GM18951 (cell line): ENCODE measurements at regions not wholly inside any gene's neighbourhood (a gene's known extent, or its start where the extent isn't known, plus 50 kb on each side); places are given as distances from the start of the nearest gene placed in this dataset.

ENCODE experiments used
- POLR2A ChIP-seq: IDR thresholded peaks from 4 replicates; pipeline ENCODE4 v1.6.1; 2011; ENCODE audit warnings: mild to moderate bottlenecking; ENCODE audit not compliant: insufficient read length, insufficient read depth; ENCODE audit errors: extremely low read depth
- in situ Hi-C: fragments of 300-500 bp; cut with MboI; formaldehyde crosslinking; loops from one replicate; pipeline ENCODE4 v1.12.0; 2022; ENCODE audit warnings: low sequenced_read_pairs, mixed read lengths, inconsistent platforms; ENCODE audit not compliant: unreplicated experiment

DNA sequence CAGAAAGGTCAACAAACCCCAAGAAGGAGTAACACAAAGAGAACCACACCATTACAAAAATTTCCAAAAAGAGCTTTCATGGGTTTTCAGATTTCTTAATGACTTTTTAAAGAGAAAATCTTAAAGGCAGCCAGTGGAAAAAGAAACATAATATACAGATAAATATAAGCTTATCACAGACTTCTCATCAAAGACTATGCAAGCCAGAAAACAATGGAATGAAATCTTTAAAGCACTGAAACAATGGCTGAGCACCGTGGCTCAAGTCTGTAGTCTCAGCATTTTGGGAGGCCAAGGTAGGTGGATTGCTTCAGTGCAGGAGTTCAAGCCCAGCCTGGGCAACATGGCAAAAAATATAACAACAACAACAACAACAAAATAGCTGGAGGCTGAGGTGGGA, 237.4 kb downstream of the CYP26B1 start:
- no peak for TF ChIP-seq POLR2A
- in situ Hi-C loops, result no loop called here

GRCh38 chr2:71908798-71909197, 238.9 kb downstream of the CYP26B1 start:
- in situ Hi-C loops, result no loop called here
- no peak for TF ChIP-seq POLR2A

DNA sequence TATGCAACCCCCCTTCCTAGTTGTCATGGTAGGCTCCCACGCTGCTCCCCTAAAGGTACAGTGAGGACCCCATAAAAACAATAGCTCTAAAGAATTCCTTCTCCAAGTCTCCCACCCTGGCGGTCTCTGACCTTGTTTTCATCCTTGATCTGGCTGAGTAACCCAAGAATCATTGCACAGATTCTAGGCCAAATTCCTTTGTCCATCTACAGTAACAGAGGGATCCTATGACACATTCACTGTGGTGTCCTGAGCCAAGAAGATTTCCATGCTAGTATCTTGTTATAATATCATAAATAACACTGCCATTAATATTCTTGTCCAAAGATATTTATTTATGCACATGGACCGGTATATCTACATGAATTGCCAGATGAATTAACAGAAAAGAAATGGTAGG, 240.2 kb downstream of the CYP26B1 start:
- no peak for TF ChIP-seq POLR2A
- in situ Hi-C loops, result no loop called here

DNA sequence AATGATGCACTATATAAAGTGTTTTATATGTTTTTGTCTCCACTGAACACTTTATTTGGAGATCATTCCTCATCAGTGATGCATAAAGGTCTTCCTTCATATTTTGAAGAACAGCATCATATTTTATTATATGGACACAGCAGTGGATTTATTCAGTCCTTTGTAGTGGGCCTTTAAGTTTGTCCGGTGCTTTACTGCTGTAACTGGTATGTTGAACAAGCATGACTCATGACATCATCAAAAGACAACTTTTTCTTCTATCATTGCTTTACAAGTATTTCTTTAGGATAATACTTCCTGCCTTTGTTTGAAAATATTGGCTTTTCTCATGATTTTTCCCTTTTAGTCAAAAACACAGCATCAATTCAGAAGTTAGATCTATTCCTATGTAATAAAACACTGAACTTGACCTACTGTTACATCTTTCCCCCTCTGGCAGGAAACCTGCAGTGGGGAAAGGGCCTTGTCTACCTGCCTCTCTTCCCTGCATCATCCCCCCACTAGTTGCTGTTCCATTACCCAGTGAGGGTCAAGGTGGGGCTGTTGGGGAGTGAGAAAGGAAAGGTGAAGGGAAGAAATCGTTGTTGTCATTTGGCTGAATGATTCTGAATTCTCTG, 241.2 kb downstream of the CYP26B1 start:
- in situ Hi-C loops, result no loop called here
- TF ChIP-seq POLR2A, result no peak

GRCh38 chr2:71905205-71905604, 242.5 kb downstream of the CYP26B1 start:
- in situ Hi-C loops, result no loop called here
- no peak for TF ChIP-seq POLR2A

GRCh38 chr2:71903841-71904240, 243.8 kb downstream of the CYP26B1 start:
- TF ChIP-seq POLR2A, result no peak
- in situ Hi-C loops, result no loop called here

DNA sequence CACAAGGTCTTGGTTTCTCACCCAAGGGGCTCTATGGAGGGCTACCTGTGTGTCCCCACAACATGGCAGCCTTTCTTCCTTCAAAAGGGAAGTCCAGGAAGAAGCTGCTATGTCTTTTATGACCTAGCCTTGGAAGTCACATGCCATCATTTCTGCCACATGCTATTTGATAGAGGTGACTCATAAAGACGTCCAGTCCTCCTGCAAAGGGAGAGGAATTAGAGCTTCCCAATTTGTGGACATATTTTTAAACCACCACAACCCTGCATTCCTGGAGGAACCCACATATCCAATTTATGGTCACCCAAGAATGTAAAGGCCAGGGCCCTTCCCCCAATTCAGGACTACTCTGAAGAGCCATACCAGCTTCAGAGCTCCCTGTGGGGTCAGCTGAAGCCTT, 246.2 kb downstream of the CYP26B1 start:
- TF ChIP-seq POLR2A, result no peak
- in situ Hi-C loops, result no loop called here

DNA sequence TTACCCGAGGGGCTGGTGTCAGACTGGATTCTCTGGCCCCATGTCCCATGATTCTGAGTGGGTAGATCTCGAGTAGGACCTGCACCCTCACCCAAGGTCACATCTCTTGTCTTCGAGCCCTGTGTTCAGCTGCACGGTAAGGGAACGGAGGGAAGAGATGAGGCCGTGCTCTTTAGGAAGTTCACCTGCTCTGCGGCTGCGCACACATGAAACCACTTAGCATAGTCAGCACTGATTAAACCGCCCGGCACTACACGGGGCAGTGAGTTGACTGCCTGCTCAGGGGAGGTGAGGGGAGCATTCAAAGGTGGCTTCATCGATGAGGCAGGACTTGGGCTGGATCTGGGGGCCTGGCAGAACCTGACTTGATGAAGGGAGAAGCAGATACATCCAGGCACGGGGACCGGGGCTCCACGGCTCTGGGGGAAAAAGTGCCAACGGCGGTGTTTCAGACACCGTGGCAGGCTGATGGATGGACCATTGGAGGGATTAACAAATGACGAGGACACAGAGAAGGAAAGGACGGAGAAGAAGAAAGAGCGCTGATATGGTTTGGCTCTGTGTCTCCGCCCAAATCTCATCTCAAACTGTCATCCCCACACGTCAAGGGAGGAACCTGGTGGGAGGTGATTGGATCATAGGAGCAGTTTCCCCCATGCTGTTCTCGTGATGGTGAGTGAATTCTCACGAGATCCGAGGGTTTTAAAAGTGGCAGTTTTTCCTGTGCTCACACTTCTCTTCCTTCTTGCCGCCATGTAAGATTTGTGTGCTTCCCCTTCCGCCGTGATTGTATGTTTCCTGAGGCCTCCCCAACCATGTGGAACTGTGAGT, 248.6 kb downstream of the CYP26B1 start:
- no peak for TF ChIP-seq POLR2A
- in situ Hi-C loops, result no loop called here

- in situ Hi-C loops, result no loop called here
- TF ChIP-seq POLR2A, result no peak
Observed at GRCh38 chr2:71898375-71898774, 249.3 kb downstream of the CYP26B1 start.

GRCh38 chr2:71897836-71898235, 249.8 kb downstream of the CYP26B1 start:
- TF ChIP-seq POLR2A, result no peak
- in situ Hi-C loops, result no loop called here

DNA sequence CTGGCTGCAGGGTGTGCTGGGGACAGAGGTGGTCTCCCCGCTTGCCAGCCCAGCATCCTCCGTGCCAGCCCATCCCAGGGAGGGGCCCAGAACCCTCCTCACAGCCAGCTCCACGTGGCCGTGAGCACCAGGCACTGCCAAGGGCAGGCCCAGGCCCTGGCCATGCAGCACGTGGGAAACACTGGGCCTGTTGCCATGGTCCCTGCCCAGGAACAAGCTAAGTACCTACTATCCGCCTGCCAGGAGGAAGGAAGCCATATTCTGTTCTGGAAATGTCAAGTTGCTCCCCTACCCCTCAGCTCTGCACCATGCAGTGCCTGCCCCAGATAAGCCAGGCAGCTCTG, 250.6 kb downstream of the CYP26B1 start:
- in situ Hi-C loops, result no loop called here

DNA sequence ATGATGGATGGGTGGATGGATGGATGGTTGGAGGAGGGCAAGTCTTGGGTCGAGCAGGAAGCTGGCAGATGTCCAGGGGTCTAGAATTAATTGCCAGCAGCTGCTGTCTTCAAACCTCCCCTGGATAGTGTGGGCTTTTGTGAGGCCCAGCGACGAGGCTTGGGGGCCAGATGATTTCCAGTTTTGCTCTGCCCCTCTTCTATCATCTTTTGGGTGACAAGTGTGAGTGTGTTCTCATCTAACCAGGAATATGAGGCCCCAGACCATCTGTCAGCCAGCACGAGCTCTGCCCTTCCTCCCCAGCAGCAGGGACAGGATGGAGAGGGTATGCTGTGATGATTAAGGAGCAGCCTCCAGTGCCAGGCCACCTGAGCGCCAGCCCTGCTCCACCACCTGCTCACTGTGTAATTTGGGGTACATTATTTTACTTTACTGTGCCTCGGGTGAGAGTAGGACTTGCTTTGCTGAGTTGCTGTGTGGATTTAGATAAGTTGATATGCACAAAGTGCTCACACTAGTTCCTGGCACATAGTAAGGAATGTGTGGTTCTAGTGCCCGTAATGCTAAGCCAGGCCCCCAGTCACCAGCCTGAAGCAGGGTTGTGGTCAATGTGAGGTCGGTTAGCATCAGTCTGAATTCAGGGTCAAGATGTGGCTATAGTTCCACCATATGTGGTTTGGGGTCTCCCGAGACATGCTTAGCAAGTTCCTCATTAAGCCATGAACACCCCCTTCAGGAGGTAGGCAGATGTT, 251.1 kb downstream of the CYP26B1 start:
- in situ Hi-C loops, result no loop called here
- no peak for TF ChIP-seq POLR2A

More for the DNA sequence above, 250.6 kb downstream of the CYP26B1 start:
- no peak for TF ChIP-seq POLR2A

GRCh38 chr2:71895320-71896161, 252.1 kb downstream of the CYP26B1 start:
- in situ Hi-C loops, result no loop called here
- no peak for TF ChIP-seq POLR2A
